HG03280 (cell line): ENCODE measurements at regions not wholly inside any gene's neighbourhood (a gene's known extent, or its start where the extent isn't known, plus 50 kb on each side); places are given as distances from the start of the nearest gene placed in this dataset.
"Not testable (repeated sequence)": the region's sequence is repeated elsewhere in the genome, so short reads cannot be mapped to it uniquely, and the experiment has no call there.

Experiments
- ATAC-seq: cut with Tn5 transposase; IDR thresholded peaks from one replicate; pipeline ENCODE4 v1.9.1; 2021; ENCODE audit warnings: mild to moderate bottlenecking, moderate library complexity; ENCODE audit not compliant: unreplicated experiment

GRCh38 chr17:26936645-26937044, 357.3 kb upstream of the WSB1 start:
- ATAC-seq = not testable (repeated sequence)

GRCh38 chr17:26937750-26938322, 356.1 kb upstream of the WSB1 start:
- not testable (repeated sequence) for ATAC-seq

DNA sequence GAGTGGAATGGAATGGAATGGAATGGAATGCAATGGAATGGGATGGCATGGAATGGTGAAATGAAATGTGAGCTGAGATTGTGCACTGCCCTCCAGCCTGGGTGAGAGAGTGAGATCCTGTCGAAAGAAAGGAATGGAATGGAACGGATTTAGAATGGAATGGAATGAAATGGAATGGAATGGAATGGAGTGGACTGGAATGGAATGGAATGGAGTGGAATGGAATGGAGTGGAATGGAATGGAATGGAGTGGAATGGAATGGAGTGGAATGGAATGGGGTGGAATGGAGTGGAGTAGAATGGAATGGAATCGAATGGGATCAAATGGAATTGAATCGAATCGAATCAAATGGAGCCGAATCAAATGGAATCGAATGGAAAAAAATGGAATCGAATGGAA, 354.2 kb upstream of the WSB1 start:
- not testable (repeated sequence) for ATAC-seq

- not testable (repeated sequence) for ATAC-seq
Observed at GRCh38 chr17:26940587-26940986, 353.3 kb upstream of the WSB1 start.

DNA sequence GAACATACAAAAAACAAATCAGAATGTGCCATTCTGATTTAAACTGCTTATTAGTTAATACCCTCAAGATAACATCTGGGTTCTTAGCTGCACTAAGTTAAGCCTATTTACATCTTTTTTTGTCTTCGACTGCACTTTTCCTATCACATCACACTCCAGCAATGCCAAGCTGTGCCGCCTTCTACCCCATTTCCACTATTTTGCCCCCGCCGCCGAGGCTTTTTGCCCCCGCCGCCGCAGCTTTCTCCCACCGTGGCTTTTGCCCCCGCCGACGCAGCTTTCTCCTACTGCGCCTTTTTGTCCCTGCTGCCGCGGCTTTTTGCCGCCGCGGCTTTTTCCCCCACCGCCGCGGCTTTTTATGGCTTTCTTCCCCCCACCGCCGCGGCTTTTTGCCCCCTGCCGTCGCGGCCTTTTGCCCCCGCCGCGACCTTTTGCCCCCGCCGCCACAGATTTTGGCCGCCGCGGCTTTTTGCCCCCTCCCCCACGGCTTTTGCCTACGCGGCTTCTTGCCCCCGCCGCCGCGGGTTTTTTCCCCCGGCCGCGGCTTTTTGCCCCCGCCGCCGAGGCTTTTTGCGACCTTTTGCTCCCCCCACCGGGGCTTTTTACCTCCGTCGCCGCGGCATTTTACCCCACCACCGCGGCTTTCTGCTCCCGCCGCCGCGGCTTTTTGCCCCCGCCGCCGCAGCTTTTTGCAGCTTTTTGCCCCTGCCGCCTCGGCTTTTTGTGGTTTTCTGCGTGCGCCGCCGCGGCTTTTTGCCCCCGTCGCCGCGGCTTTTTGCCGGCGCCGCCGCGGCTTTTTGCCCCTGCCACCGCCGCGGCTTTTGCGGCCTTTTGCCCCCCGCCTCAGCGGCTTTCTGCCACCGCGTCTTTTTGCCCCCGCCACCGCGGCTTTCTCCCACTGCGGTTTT, 331.4 kb upstream of the WSB1 start:
- no peak for ATAC-seq

DNA sequence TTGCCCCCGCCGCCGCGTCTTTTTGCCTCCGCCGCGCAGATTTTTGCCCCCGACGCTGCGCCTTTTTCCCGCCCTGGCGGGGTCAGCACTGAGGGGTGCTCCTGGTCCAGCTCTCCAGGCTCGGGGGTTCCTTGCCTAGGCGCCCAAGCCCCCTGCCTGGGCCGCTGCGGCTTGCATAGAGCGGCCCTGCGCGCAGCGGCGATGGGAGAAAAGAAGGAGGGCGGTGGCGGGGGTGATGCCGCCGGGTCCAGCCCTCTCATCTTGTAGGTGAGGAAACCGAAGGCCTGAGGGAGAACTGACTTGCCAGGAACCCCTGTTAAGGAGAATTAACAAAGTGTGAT, 330.8 kb upstream of the WSB1 start:
- ATAC-seq = no peak

GRCh38 chr17:26965898-26966624, 327.9 kb upstream of the WSB1 start:
- not testable (repeated sequence) for ATAC-seq

GRCh38 chr17:26966625-26967179, 327.2 kb upstream of the WSB1 start:
- not testable (repeated sequence) for ATAC-seq

- ATAC-seq = not testable (repeated sequence)
Observed at GRCh38 chr17:26981845-26982425, 312.0 kb upstream of the WSB1 start.

- ATAC-seq = not testable (repeated sequence)
Observed at GRCh38 chr17:26982563-26982962, 311.4 kb upstream of the WSB1 start.

- ATAC-seq = not testable (repeated sequence)
Observed at GRCh38 chr17:26987851-26988250, 306.1 kb upstream of the WSB1 start.

DNA sequence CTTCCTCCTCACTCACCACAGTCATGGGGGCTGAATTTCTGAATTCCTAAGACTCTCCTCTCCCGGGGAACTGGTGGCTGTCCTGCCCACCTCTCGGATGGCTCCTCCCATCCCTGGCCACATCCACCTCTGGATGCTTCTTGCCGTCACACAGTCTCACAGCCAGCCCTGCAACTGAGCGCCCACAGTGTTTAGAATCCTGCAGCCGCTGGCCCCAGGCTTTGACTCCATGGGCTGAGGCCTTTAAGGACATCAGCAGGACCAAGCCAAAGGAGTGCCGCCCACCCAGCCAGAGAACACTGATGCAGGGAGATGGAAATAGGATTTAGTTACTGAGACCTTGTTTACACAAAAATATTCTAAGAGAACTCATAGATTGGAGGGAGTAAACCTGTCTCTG, 299.3 kb upstream of the WSB1 start:
- ATAC-seq = not testable (repeated sequence)

DNA sequence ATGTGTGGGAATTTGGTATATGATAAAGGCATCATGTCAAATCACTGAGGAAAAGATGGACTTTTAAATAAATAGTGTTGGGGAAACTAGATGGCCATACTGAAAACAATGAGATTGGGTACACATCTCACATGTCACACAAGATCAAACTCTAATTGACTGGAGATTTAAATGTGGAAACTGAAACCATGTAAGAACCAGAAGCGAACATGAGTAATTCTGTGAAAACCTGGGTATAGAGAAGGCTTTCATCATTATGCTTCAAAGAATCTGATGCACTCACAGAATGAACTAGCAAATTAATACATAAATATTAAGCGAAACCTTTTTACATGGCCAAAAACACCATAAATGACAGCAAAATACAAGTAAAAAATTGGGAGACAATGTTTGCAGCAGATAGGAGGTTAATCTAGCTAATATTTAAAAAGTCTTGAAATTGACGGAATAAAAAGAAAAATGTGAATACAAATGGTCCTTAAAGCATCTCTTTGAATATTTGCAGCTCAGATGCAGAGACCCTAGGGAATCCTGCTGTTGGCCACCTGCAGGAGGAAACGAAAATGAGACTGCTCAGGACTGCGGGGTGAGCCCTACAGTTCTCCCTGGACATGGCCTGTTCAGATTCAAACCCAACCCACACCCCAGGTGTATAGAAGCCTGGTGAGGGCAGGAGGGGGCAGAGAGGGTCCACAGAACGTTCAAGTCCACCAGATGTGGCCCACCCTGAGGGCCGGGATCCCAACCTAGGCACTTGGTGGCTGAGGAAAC, 297.6 kb upstream of the WSB1 start:
- not testable (repeated sequence) for ATAC-seq

DNA sequence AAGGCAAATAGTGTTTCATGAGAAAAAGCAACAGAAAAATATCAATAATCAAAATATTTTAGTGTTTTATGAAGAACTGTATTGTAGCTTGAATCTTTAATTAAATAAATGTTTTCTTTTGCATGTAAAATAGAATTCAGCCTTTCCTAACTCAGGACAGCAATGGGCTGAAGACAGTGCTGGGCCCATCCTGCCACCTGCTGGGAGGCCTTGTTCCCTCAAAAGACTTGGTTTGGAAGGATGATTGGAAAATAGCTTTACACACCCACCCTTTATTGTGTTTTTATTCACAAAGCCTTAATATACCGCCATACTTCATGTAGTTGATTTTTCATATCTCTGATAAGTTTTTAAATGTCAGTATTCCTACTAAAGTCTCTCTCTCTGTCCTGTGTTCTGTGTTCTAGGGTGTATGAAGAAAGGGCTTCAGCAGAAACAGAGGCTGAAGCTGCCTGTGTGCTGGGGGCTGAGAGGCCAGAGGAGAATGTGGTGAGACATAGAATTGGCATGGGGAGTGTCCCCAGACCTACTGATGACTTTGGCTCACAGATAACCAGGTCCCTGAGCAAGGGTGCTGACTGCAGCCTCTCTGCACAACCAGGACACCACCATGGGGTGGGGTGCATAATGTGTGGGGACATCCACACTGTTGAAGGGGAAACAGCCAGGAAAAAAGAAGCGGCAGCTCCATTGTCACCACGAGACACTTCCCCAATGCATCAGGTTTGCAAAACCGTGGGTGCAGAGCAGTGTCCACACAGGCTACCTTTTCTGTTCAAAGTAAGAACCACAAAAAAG, 286.0 kb upstream of the WSB1 start:
- ATAC-seq = not testable (repeated sequence)

- no peak for ATAC-seq
Observed at GRCh38 chr17:27009087-27009486, 284.8 kb upstream of the WSB1 start.

GRCh38 chr17:27010138-27010537, 283.8 kb upstream of the WSB1 start:
- not testable (repeated sequence) for ATAC-seq

GRCh38 chr17:27030552-27030951, 263.4 kb upstream of the WSB1 start:
- not testable (repeated sequence) for ATAC-seq

DNA sequence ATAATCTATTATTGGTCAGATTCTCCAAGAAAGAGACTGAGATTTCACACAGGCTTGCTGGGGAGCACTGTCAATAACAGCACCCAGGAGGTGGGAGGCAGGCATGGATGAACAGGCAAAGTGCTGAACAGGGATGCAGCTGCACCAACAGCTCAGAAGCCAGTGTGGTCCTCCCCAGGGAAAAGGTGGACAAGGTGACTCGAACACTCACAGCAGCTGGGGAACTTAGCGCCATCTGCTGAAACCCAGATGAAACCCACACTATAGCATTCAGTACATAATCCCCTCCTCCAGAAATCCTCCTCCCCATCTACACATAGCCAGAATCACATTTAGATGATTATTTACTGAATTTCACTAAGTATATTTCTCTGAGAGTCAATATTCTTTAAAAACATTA, 255.2 kb upstream of the WSB1 start:
- ATAC-seq = no peak

DNA sequence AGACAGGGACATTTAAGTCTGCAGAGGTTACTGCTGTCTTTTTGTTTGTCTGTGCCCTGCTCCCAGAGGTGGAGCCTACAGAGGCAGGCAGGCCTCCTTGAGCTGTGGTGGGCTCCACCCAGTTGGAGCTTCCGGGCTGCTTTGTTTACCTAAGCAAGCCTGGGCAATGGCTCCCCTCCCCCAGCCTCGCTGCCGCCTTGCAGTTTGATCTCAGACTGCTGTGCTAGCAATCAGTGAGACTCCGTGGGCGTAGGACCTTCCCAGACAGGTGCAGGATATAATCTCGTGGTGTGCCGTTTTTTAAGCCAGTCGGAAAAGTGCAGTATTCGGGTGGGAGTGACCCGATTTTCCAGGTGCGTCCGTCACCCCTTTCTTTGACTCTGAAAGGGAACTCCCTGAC, 248.9 kb upstream of the WSB1 start:
- ATAC-seq = not testable (repeated sequence)
